ENCODE measurements at regions not wholly inside any gene's neighbourhood (a gene's known extent, or its start where the extent isn't known, plus 50 kb on each side); places are given as distances from the start of the nearest gene placed in this dataset.

DNA sequence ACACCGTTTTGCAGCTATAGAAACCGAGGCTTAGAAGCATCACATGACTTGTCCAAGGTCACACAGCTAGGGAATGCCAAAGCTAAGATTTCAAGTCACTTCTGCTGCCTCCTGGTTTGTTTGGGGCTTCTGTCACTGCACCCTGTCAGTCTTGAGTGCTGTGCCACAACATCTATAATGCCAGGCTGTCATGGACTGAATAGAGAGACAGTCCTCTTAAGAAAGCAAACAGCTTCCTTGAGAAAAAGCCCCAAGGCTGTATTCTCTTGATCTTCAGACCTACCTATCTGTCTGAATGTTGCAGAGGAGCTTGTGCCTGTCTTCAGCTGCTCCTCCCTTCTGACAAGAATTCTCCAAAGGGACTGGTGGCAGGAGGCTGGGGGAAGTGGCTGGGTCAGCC lies 81.6 kb downstream of the OLFM4 start (continued):
- TF ChIP-seq KDM5A (IDR thresholded peaks at IDR 0.05; ENCODE audit: low read length) (no peak), SP4 (IDR thresholded peaks at IDR 0.05; ENCODE audit: low read length) (no peak), SUZ12 (IDR thresholded peaks at IDR 0.05; ENCODE audit: low read length) (no peak), JUN (IDR thresholded peaks at IDR 0.05; ENCODE audit: low read depth, low read length) (no peak), TBP (IDR thresholded peaks at IDR 0.05; ENCODE audit: low read depth, low read length) (no peak)
